Liver (tissue), 8 donors: ENCODE measurements at regions not wholly inside any gene's neighbourhood (a gene's known extent, or its start where the extent isn't known, plus 50 kb on each side); places are given as distances from the start of the nearest gene placed in this dataset.

Experiments used
- DNase-seq: peaks from one replicate; pipeline ENCODE4 v3.0.0-alpha.2; 2017; ENCODE audit warnings: low spot score
- H3K27ac ChIP-seq, 2 donors: one replicate each; pipeline ENCODE4 v1.7.0; 2013; ENCODE audit warnings: inconsistent platforms in 2 of 2, low read length in 2 of 2, control low read depth in 1 of 2, low read depth in 1 of 2, mild to moderate bottlenecking in 1 of 2
- H3K27me3 ChIP-seq, 4 donors: one replicate each; pipeline versions ENCODE4 v1.6.1 to v1.7.0; 2013; ENCODE audit warnings: low read length in 3 of 4, inconsistent platforms in 1 of 4, mild to moderate bottlenecking in 1 of 4, moderate library complexity in 1 of 4; ENCODE audit not compliant: control insufficient read depth in 4 of 4, insufficient read depth in 4 of 4
- H3K36me3 ChIP-seq, 4 donors: one replicate each; pipeline versions ENCODE4 v1.6.1 to v1.7.0; 2013; ENCODE audit warnings: low read length in 3 of 4, mild to moderate bottlenecking in 3 of 4, low read depth in 1 of 4, moderate library complexity in 1 of 4; ENCODE audit not compliant: control insufficient read depth in 4 of 4, insufficient read depth in 3 of 4
- H3K4me1 ChIP-seq, 4 donors: one replicate each; pipeline versions ENCODE4 v1.6.1 to v1.7.0; 2013; ENCODE audit warnings: low read length in 3 of 4, mild to moderate bottlenecking in 3 of 4, moderate library complexity in 1 of 4; ENCODE audit not compliant: control insufficient read depth in 4 of 4, insufficient read depth in 4 of 4
- H3K4me3 ChIP-seq, 3 donors: one replicate each; pipeline versions ENCODE4 v1.6.1 to v1.7.0; 2013; ENCODE audit warnings: low read length in 3 of 3, control low read depth in 1 of 3, low read depth in 1 of 3, mild to moderate bottlenecking in 1 of 3
- H3K9ac ChIP-seq, 2 donors: one replicate each; pipeline ENCODE4 v1.7.0; 2013; ENCODE audit warnings: low read length in 2 of 2, mild to moderate bottlenecking in 2 of 2, moderate library complexity in 2 of 2, control low read depth in 1 of 2, low read depth in 1 of 2
- H3K9me3 ChIP-seq, 4 donors: one replicate each; pipeline versions ENCODE4 v1.6.1 to v1.7.0; 2013; ENCODE audit warnings: low read length in 3 of 4; ENCODE audit not compliant: control insufficient read depth in 4 of 4
- ATF3 ChIP-seq: IDR thresholded peaks from 2 replicates; pipeline ENCODE4 v1.6.1; 2016; ENCODE audit warnings: antibody characterized with exemption
- CTCF ChIP-seq: fragments of 150-350 bp; IDR thresholded peaks from 2 replicates; pipeline ENCODE4 v1.5.1; 2017; ENCODE audit warnings: improper control_type of control experiment, low read depth, low read length; ENCODE audit not compliant: missing input control
- EGR1 ChIP-seq, 2 donors: IDR thresholded peaks; 2 replicates each; pipeline ENCODE4 v1.6.1; 2016 to 2018; ENCODE audit warnings: antibody characterized with exemption in 2 of 2, low read depth in 2 of 2
- FOXA1 ChIP-seq: IDR thresholded peaks from 2 replicates; pipeline ENCODE4 v1.6.1; 2016; ENCODE audit warnings: antibody characterized with exemption
- FOXA2 ChIP-seq: IDR thresholded peaks from 2 replicates; pipeline ENCODE4 v1.6.1; 2016; ENCODE audit warnings: antibody characterized with exemption
- GABPA ChIP-seq, 2 donors: IDR thresholded peaks in 1 of 2; conservative IDR thresholded peaks in 1 of 2; 2 replicates each; pipeline ENCODE4 v1.6.1; 2016; ENCODE audit warnings: antibody characterized with exemption in 2 of 2, mild to moderate bottlenecking in 1 of 2, moderate library complexity in 1 of 2
- HNF4A ChIP-seq, 2 donors: conservative IDR thresholded peaks; 2 replicates each; pipeline ENCODE4 v1.6.1; 2016; ENCODE audit warnings: antibody characterized with exemption in 2 of 2, mild to moderate bottlenecking in 2 of 2
- HNF4G ChIP-seq: IDR thresholded peaks from 2 replicates; pipeline ENCODE4 v1.6.1; 2016; ENCODE audit warnings: antibody characterized with exemption
- JUND ChIP-seq, 2 donors: IDR thresholded peaks; 2 replicates each; pipeline ENCODE4 v1.6.1; 2016; ENCODE audit warnings: antibody characterized with exemption in 2 of 2
- MAX ChIP-seq: IDR thresholded peaks from 2 replicates; pipeline ENCODE4 v1.6.1; 2016; ENCODE audit warnings: antibody characterized with exemption
- NR2F2 ChIP-seq: IDR thresholded peaks from 2 replicates; pipeline ENCODE4 v1.6.1; 2016; ENCODE audit warnings: antibody characterized with exemption
- RAD21 ChIP-seq, 2 donors: IDR thresholded peaks; 2 replicates each; pipeline ENCODE4 v1.6.1; 2016; ENCODE audit warnings: antibody characterized with exemption in 2 of 2, mild to moderate bottlenecking in 2 of 2
- REST ChIP-seq: IDR thresholded peaks from 2 replicates; pipeline ENCODE4 v1.6.1; 2016; ENCODE audit warnings: antibody characterized with exemption, mild to moderate bottlenecking
- RXRA ChIP-seq, 2 donors: IDR thresholded peaks; 2 replicates each; pipeline ENCODE4 v1.6.1; 2017 to 2018; ENCODE audit warnings: antibody characterized with exemption in 2 of 2, mild to moderate bottlenecking in 1 of 2
- SP1 ChIP-seq: IDR thresholded peaks from 2 replicates; pipeline ENCODE4 v1.6.1; 2018; ENCODE audit warnings: antibody characterized with exemption, mild to moderate bottlenecking
- TAF1 ChIP-seq: conservative IDR thresholded peaks from 2 replicates; pipeline ENCODE4 v1.6.1; 2016; ENCODE audit warnings: antibody characterized with exemption, mild to moderate bottlenecking
- YY1 ChIP-seq: IDR thresholded peaks from 2 replicates; pipeline ENCODE4 v1.6.1; 2016; ENCODE audit warnings: antibody characterized with exemption, mild to moderate bottlenecking
- ZBTB33 ChIP-seq: IDR thresholded peaks from 2 replicates; pipeline ENCODE4 v1.6.1; 2016; ENCODE audit warnings: antibody characterized with exemption
- WGBS: extraction: QIAGEN DNeasy Blood & Tissue Kit; methylation state at CpG from one replicate; pipeline ENCODE4 v1.1.7; 2013; 5-methylcytosine and 5-hydroxymethylcytosine counted together
- donor health status: healthy.
- donor health status: healthy.
- donor health status: healthy.
- donor health status: healthy.
- donor health status: healthy.

- Histone ChIP-seq H3K4me3 (no peak overlapping the region), H3K9ac (no peak overlapping the region), H3K4me1 (no peaks in the 10 kb centered on the region), H3K27me3 (no peaks in the 10 kb centered on the region), H3K9me3 (peaks cover 0 to 3% (median 0%) of the 10 kb centered on the region in 4 donors), H3K27ac (no peak overlapping the region), H3K36me3 (no peaks in the 10 kb centered on the region)
- WGBS: 97% methylated on average over 1 of the region's 1 CpG
- TF ChIP-seq ZBTB33 (no peak), MAX (no peak), CTCF (no peak), NR2F2 (no peak), FOXA2 (no peak), FOXA1 (no peak), GABPA (IDR thresholded peaks at IDR 0.05 in 1 of 2, conservative IDR thresholded peaks at IDR 0.05 in 1 of 2) (no peak), RAD21 (IDR thresholded peaks at IDR 0.05) (no peak), RXRA (IDR thresholded peaks at IDR 0.05) (no peak), TAF1 (no peak), SP1 (no peak), EGR1 (IDR thresholded peaks at IDR 0.05; ENCODE audit: low read depth in 2 of 2) (no peak), HNF4G (no peak), ATF3 (no peak)
- no peak for DNase-seq
These were observed 62.1 kb upstream of the CTLA4 start for GRCh38 chr2:203805486-203805838.

- Histone ChIP-seq H3K27ac (no peak overlapping the region), H3K4me3 (no peak overlapping the region), H3K9me3 (peaks cover 0 to 3% (median 0%) of the 10 kb centered on the region in 4 donors), H3K27me3 (no peaks in the 10 kb centered on the region), H3K4me1 (peaks cover 2 to 4% (median 4%) of the 10 kb centered on the region in 4 donors), H3K36me3 (no peaks in the 10 kb centered on the region), H3K9ac (no peak overlapping the region)
- WGBS: 100% methylated on average over 1 of the region's 1 CpG
- TF ChIP-seq REST (no peak), HNF4G (no peak), HNF4A (conservative IDR thresholded peaks at IDR 0.05) (no peak), EGR1 (IDR thresholded peaks at IDR 0.05; ENCODE audit: low read depth in 2 of 2) (no peak), NR2F2 (no peak), RAD21 (IDR thresholded peaks at IDR 0.05) (no peak), TAF1 (no peak), CTCF (no peak), JUND (IDR thresholded peaks at IDR 0.05) (no peak), YY1 (no peak), FOXA2 (no peak), RXRA (IDR thresholded peaks at IDR 0.05) (no peak)
- no peak for DNase-seq
These were observed 60.8 kb upstream of the CTLA4 start for GRCh38 chr2:203806761-203807160.
